ENCODE measurements at regions not wholly inside any gene's neighbourhood (a gene's known extent, or its start where the extent isn't known, plus 50 kb on each side); places are given as distances from the start of the nearest gene placed in this dataset.

- Histone ChIP-seq H3K9ac (ENCODE audit: low read depth, low read length, poor library complexity) (no peak overlapping the region), H3K4me1 (ENCODE audit: control insufficient read depth in 2 of 2, insufficient read depth in 1 of 2, low read depth in 1 of 2, low read length in 2 of 2) (peaks cover 0 to 1% of the 10 kb centered on the region in 2 donors), H3K4me3 (ENCODE audit: low read length in 2 of 2) (no peak overlapping the region), H3K23ac (ENCODE audit: low read depth, low read length, poor library complexity) (no peak overlapping the region), H3K27ac (replicated peaks; ENCODE audit: low read length) (no peak overlapping the region), H2AK5ac (ENCODE audit: low read depth, low read length) (no peak overlapping the region), H3K27me3 (ENCODE audit: control insufficient read depth in 3 of 3, insufficient read depth in 3 of 3, low read depth in 1 of 3, low read length in 3 of 3) (no peaks in the 10 kb centered on the region), H3K9me3 (replicated peaks in 1 of 2; ENCODE audit: control insufficient read depth in 2 of 2, insufficient read depth in 1 of 2, low read depth in 1 of 2, low read length in 2 of 2) (peaks cover 0 to 4% of the 10 kb centered on the region in 2 donors), H2BK12ac (ENCODE audit: low read length) (no peak overlapping the region), H2BK120ac (ENCODE audit: low read depth, low read length) (no peak overlapping the region), H3K79me1 (ENCODE audit: low read depth, low read length) (no peaks in the 10 kb centered on the region), H3K4ac (ENCODE audit: low read length) (no peak overlapping the region), H2BK15ac (ENCODE audit: low read length) (no peak overlapping the region), H4K91ac (ENCODE audit: low read depth, low read length, poor library complexity) (no peak overlapping the region), H2BK5ac (ENCODE audit: low read length) (no peak overlapping the region), H3K36me3 (replicated peaks in 1 of 2; ENCODE audit: control insufficient read depth in 2 of 2, insufficient read depth in 2 of 2, low read length in 2 of 2) (no peaks in the 10 kb centered on the region), H3K4me2 (ENCODE audit: insufficient read depth, low read length, poor library complexity, severe bottlenecking) (no peak overlapping the region), H2AFZ (ENCODE audit: low read length) (no peak overlapping the region), H3K14ac (ENCODE audit: low read length) (no peak overlapping the region), H4K8ac (ENCODE audit: low read depth, low read length) (no peak overlapping the region), H3K18ac (ENCODE audit: low read length) (no peak overlapping the region)
- no CpG with 5 or more reads among the region's 5 CpGs for WGBS, 2 donors (ENCODE audit: extremely low coverage in 2 of 2, insufficient read length in 2 of 2, insufficient replicate concordance in 1 of 2)
- DNase-seq (ENCODE audit: low spot score) = no peak
These were observed 319.2 kb downstream of the DRD1 start for GRCh38 chr5:175124821-175125220.

- no peak overlapping the region for H2AFZ ChIP-seq (ENCODE audit: low read length)
These were observed 319.6 kb downstream of the DRD1 start for GRCh38 chr5:175124251-175124813.

GRCh38 chr5:175123542-175123941 is 320.4 kb downstream of the DRD1 start:
- no peak overlapping the region for H2BK5ac ChIP-seq (ENCODE audit: low read length)
- H3K14ac ChIP-seq (ENCODE audit: low read length) = no peak overlapping the region
- no peak overlapping the region for H3K27ac ChIP-seq (replicated peaks; ENCODE audit: low read length)
- H3K4ac ChIP-seq (ENCODE audit: low read length) = no peak overlapping the region
- no peak overlapping the region for H2BK120ac ChIP-seq (ENCODE audit: low read depth, low read length)
- no peak overlapping the region for H3K18ac ChIP-seq (ENCODE audit: low read length)
- H3K36me3 ChIP-seq (replicated peaks in 1 of 2; ENCODE audit: control insufficient read depth in 2 of 2, insufficient read depth in 2 of 2, low read length in 2 of 2) = no peaks in the 10 kb centered on the region
- H2AK5ac ChIP-seq (ENCODE audit: low read depth, low read length) = no peak overlapping the region
- H2BK15ac ChIP-seq (ENCODE audit: low read length) = no peak overlapping the region
- no peak overlapping the region for H4K8ac ChIP-seq (ENCODE audit: low read depth, low read length)
- no peaks in the 10 kb centered on the region for H3K79me1 ChIP-seq (ENCODE audit: low read depth, low read length)
- H2BK12ac ChIP-seq (ENCODE audit: low read length) = no peak overlapping the region
- no peak overlapping the region for H3K4me3 ChIP-seq (ENCODE audit: low read length in 2 of 2)
- no peak overlapping the region for H3K9ac ChIP-seq (ENCODE audit: low read depth, low read length, poor library complexity)
- no peak overlapping the region for H2AFZ ChIP-seq (ENCODE audit: low read length)
- H4K91ac ChIP-seq (ENCODE audit: low read depth, low read length, poor library complexity) = no peak overlapping the region
- no peak overlapping the region for H3K23ac ChIP-seq (ENCODE audit: low read depth, low read length, poor library complexity)
- H3K4me1 ChIP-seq (ENCODE audit: control insufficient read depth in 2 of 2, insufficient read depth in 1 of 2, low read depth in 1 of 2, low read length in 2 of 2) = peaks cover 0 to 1% of the 10 kb centered on the region in 2 donors
- no CpG with 5 or more reads among the region's 6 CpGs for WGBS, 2 donors (ENCODE audit: extremely low coverage in 2 of 2, insufficient read length in 2 of 2, insufficient replicate concordance in 1 of 2)
- no peak for DNase-seq (ENCODE audit: low spot score)
- peaks cover 0 to 4% of the 10 kb centered on the region in 2 donors for H3K9me3 ChIP-seq (replicated peaks in 1 of 2; ENCODE audit: control insufficient read depth in 2 of 2, insufficient read depth in 1 of 2, low read depth in 1 of 2, low read length in 2 of 2)
- no peak overlapping the region for H3K4me2 ChIP-seq (ENCODE audit: insufficient read depth, low read length, poor library complexity, severe bottlenecking)
- no peaks in the 10 kb centered on the region for H3K27me3 ChIP-seq (ENCODE audit: control insufficient read depth in 3 of 3, insufficient read depth in 3 of 3, low read depth in 1 of 3, low read length in 3 of 3)

More at GRCh38 chr5:175124251-175124813, 319.6 kb downstream of the DRD1 start:
- H3K14ac ChIP-seq (ENCODE audit: low read length) = no peak overlapping the region
- no peak overlapping the region for H2BK5ac ChIP-seq (ENCODE audit: low read length)
- no peak overlapping the region for H3K4me2 ChIP-seq (ENCODE audit: insufficient read depth, low read length, poor library complexity, severe bottlenecking)
- no peaks in the 10 kb centered on the region for H3K27me3 ChIP-seq (ENCODE audit: control insufficient read depth in 3 of 3, insufficient read depth in 3 of 3, low read depth in 1 of 3, low read length in 3 of 3)
- H4K91ac ChIP-seq (ENCODE audit: low read depth, low read length, poor library complexity) = no peak overlapping the region
- no peak overlapping the region for H2BK120ac ChIP-seq (ENCODE audit: low read depth, low read length)
- H3K27ac ChIP-seq (replicated peaks; ENCODE audit: low read length) = no peak overlapping the region
- no peak overlapping the region for H2BK15ac ChIP-seq (ENCODE audit: low read length)
- H3K36me3 ChIP-seq (replicated peaks in 1 of 2; ENCODE audit: control insufficient read depth in 2 of 2, insufficient read depth in 2 of 2, low read length in 2 of 2) = no peaks in the 10 kb centered on the region
- H3K18ac ChIP-seq (ENCODE audit: low read length) = no peak overlapping the region
- H3K4me3 ChIP-seq (ENCODE audit: low read length in 2 of 2) = no peak overlapping the region
- H3K79me1 ChIP-seq (ENCODE audit: low read depth, low read length) = no peaks in the 10 kb centered on the region
- no peak overlapping the region for H3K4ac ChIP-seq (ENCODE audit: low read length)
- no peak overlapping the region for H2BK12ac ChIP-seq (ENCODE audit: low read length)
- peaks cover 0 to 4% of the 10 kb centered on the region in 2 donors for H3K9me3 ChIP-seq (replicated peaks in 1 of 2; ENCODE audit: control insufficient read depth in 2 of 2, insufficient read depth in 1 of 2, low read depth in 1 of 2, low read length in 2 of 2)
- no peak overlapping the region for H2AK5ac ChIP-seq (ENCODE audit: low read depth, low read length)
- DNase-seq (ENCODE audit: low spot score) = no peak
- no CpG with 5 or more reads among the region's 4 CpGs for WGBS, 2 donors (ENCODE audit: extremely low coverage in 2 of 2, insufficient read length in 2 of 2, insufficient replicate concordance in 1 of 2)
- H3K23ac ChIP-seq (ENCODE audit: low read depth, low read length, poor library complexity) = no peak overlapping the region
- peaks cover 0 to 1% of the 10 kb centered on the region in 2 donors for H3K4me1 ChIP-seq (ENCODE audit: control insufficient read depth in 2 of 2, insufficient read depth in 1 of 2, low read depth in 1 of 2, low read length in 2 of 2)
- no peak overlapping the region for H3K9ac ChIP-seq (ENCODE audit: low read depth, low read length, poor library complexity)
- H4K8ac ChIP-seq (ENCODE audit: low read depth, low read length) = no peak overlapping the region

GRCh38 chr5:175121457-175121856 is 322.5 kb downstream of the DRD1 start:
- no peak overlapping the region for H2AK5ac ChIP-seq (ENCODE audit: low read depth, low read length)
- no peak overlapping the region for H4K91ac ChIP-seq (ENCODE audit: low read depth, low read length, poor library complexity)
- no peak for DNase-seq (ENCODE audit: low spot score)
- no peaks in the 10 kb centered on the region for H3K36me3 ChIP-seq (replicated peaks in 1 of 2; ENCODE audit: control insufficient read depth in 2 of 2, insufficient read depth in 2 of 2, low read length in 2 of 2)
- H3K4me2 ChIP-seq (ENCODE audit: insufficient read depth, low read length, poor library complexity, severe bottlenecking) = no peak overlapping the region
- H4K8ac ChIP-seq (ENCODE audit: low read depth, low read length) = no peak overlapping the region
- no peak overlapping the region for H2AFZ ChIP-seq (ENCODE audit: low read length)
- H3K4ac ChIP-seq (ENCODE audit: low read length) = no peak overlapping the region
- no peak overlapping the region for H2BK5ac ChIP-seq (ENCODE audit: low read length)
- no peak overlapping the region for H3K9ac ChIP-seq (ENCODE audit: low read depth, low read length, poor library complexity)
- H3K18ac ChIP-seq (ENCODE audit: low read length) = no peak overlapping the region
- H3K14ac ChIP-seq (ENCODE audit: low read length) = no peak overlapping the region
- no peaks in the 10 kb centered on the region for H3K79me1 ChIP-seq (ENCODE audit: low read depth, low read length)
- no peak overlapping the region for H2BK12ac ChIP-seq (ENCODE audit: low read length)
- peaks cover 0 to 4% of the 10 kb centered on the region in 2 donors for H3K9me3 ChIP-seq (replicated peaks in 1 of 2; ENCODE audit: control insufficient read depth in 2 of 2, insufficient read depth in 1 of 2, low read depth in 1 of 2, low read length in 2 of 2)
- H3K4me1 ChIP-seq (ENCODE audit: control insufficient read depth in 2 of 2, insufficient read depth in 1 of 2, low read depth in 1 of 2, low read length in 2 of 2) = peaks cover 0 to 4% of the 10 kb centered on the region in 2 donors
- no peak overlapping the region for H3K4me3 ChIP-seq (ENCODE audit: low read length in 2 of 2)
- peak overlapping the region; percentile 63 for H2BK15ac ChIP-seq (ENCODE audit: low read length)
- no peak overlapping the region for H2BK120ac ChIP-seq (ENCODE audit: low read depth, low read length)
- H3K27me3 ChIP-seq (ENCODE audit: control insufficient read depth in 3 of 3, insufficient read depth in 3 of 3, low read depth in 1 of 3, low read length in 3 of 3) = no peaks in the 10 kb centered on the region
- no peak overlapping the region for H3K27ac ChIP-seq (replicated peaks; ENCODE audit: low read length)
- WGBS, 2 donors (ENCODE audit: extremely low coverage in 2 of 2, insufficient read length in 2 of 2, insufficient replicate concordance in 1 of 2) = no CpG with 5 or more reads among the region's 2 CpGs
- no peak overlapping the region for H3K23ac ChIP-seq (ENCODE audit: low read depth, low read length, poor library complexity)

Measured in neuronal stem cell (in vitro differentiated cells).